ENCODE measurements at regions not wholly inside any gene's neighbourhood (a gene's known extent, or its start where the extent isn't known, plus 50 kb on each side); places are given as distances from the start of the nearest gene placed in this dataset.

DNA sequence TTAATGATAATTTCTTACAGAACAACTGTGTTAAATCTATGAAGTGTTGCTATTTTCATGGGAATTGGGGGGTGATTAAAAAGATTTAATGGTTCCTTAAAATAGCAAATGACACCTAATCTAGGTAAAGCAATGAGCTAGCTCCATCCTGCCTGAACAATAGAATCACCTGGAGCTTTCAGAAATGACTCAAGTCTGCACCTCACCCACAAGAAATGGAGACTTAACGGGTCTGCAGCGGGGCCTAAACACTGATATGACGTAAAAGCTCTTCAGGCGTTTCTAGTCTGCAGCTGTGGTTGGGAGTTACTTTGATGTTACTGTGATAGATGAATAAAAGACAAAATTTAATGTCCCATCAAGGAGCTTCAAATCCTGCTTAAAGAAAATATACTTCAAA is 328.2 kb downstream of the RND3 start:
- Mint-ChIP-seq H3K27ac (peak overlapping the region in 1 of 3 experiments; percentile 46; a peak in 1 of 7 replicates), H3K4me3 (no peak overlapping the region), H3K36me3 (ENCODE audit: insufficient read depth in 1 of 3, low read depth in 3 of 3) (no peaks in the 10 kb centered on the region; a peak in 1 of 7 replicates), H3K9me3 (no peaks in the 10 kb centered on the region), H3K27me3 (ENCODE audit: low read depth) (no peaks in the 10 kb centered on the region), H3K4me1 (peaks cover 7 to 11% of the 10 kb centered on the region in 2 experiments; a peak in 3 of 4 replicates)
- H3K79me1 ChIP-seq (ENCODE audit: insufficient read depth, low read depth, low read length, poor library complexity, severe bottlenecking), result no peaks in the 10 kb centered on the region
- no peaks in the 10 kb centered on the region for H3K79me2 ChIP-seq (ENCODE audit: insufficient read depth, low read length)
- H3K9me3 ChIP-seq (ENCODE audit: control insufficient read depth, low read depth, low read length), result no peaks in the 10 kb centered on the region
- H4K91ac ChIP-seq (ENCODE audit: insufficient read length, low read depth, low read length), result no peak overlapping the region
- no peak overlapping the region for H3K4me2 ChIP-seq (ENCODE audit: insufficient read depth, insufficient read length, low read length)
- no peak overlapping the region for H4K5ac ChIP-seq (ENCODE audit: insufficient read length, low read depth, low read length)
- no peak overlapping the region for H4K8ac ChIP-seq (replicated peaks; ENCODE audit: insufficient read length, low read depth, low read length)
- no peak overlapping the region for H3K14ac ChIP-seq (ENCODE audit: insufficient read depth, low read length)
- H3K4me1 ChIP-seq (ENCODE audit: insufficient read depth, low read length), result no peaks in the 10 kb centered on the region; the same call in 1 of the 2 replicates
- H4K20me1 ChIP-seq (ENCODE audit: control insufficient read depth, insufficient read depth, insufficient read length), result no peaks in the 10 kb centered on the region
- no peaks in the 10 kb centered on the region for H3K23me2 ChIP-seq (ENCODE audit: insufficient read length, low read depth, low read length, poor library complexity, severe bottlenecking)
- H2BK120ac ChIP-seq (ENCODE audit: low read depth, low read length, poor library complexity, severe bottlenecking), result no peak overlapping the region
- no peak overlapping the region for H3T11ph ChIP-seq (ENCODE audit: low read length)
- H3K27me3 ChIP-seq (ENCODE audit: insufficient read depth, low read length), result no peaks in the 10 kb centered on the region
- no peak overlapping the region for H3K9ac ChIP-seq (ENCODE audit: extremely low read depth, insufficient read length, low read length)
- H2BK12ac ChIP-seq (ENCODE audit: insufficient read length, low read depth, low read length), result no peak overlapping the region
- H3K18ac ChIP-seq (ENCODE audit: insufficient read length, low read depth, low read length), result no peak overlapping the region
- no peak overlapping the region for H2AFZ ChIP-seq (ENCODE audit: low read length)
- no peak overlapping the region for H2AK5ac ChIP-seq (ENCODE audit: insufficient read length, low read length)
- WGBS (ENCODE audit: extremely low coverage, insufficient read length, low lambda C conversion rate), result no CpG with 5 or more reads among the region's 4 CpGs
- H3K4ac ChIP-seq (ENCODE audit: low read depth, low read length), result no peak overlapping the region
- H3K56ac ChIP-seq (ENCODE audit: insufficient read length, low read depth, low read length), result no peak overlapping the region
- no peak overlapping the region for H2BK5ac ChIP-seq (ENCODE audit: insufficient read length, low read length)
- no peak for DNase-seq
- no peak overlapping the region for H3K23ac ChIP-seq (ENCODE audit: insufficient read length, low read depth, low read length)
- TF ChIP-seq, protein P1, sequence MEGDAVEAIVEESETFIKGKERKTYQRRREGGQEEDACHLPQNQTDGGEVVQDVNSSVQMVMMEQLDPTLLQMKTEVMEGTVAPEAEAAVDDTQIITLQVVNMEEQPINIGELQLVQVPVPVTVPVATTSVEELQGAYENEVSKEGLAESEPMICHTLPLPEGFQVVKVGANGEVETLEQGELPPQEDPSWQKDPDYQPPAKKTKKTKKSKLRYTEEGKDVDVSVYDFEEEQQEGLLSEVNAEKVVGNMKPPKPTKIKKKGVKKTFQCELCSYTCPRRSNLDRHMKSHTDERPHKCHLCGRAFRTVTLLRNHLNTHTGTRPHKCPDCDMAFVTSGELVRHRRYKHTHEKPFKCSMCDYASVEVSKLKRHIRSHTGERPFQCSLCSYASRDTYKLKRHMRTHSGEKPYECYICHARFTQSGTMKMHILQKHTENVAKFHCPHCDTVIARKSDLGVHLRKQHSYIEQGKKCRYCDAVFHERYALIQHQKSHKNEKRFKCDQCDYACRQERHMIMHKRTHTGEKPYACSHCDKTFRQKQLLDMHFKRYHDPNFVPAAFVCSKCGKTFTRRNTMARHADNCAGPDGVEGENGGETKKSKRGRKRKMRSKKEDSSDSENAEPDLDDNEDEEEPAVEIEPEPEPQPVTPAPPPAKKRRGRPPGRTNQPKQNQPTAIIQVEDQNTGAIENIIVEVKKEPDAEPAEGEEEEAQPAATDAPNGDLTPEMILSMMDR (conservative IDR thresholded peaks at IDR 0.05), result no peak
- H3K27ac ChIP-seq (ENCODE audit: insufficient read length, low read depth, low read length), result no peak overlapping the region
- no peak overlapping the region for H2BK15ac ChIP-seq (ENCODE audit: low read depth, low read length)
- no peak overlapping the region for H2BK20ac ChIP-seq (ENCODE audit: low read depth, low read length, poor library complexity, severe bottlenecking)
